ENCODE measurements at regions not wholly inside any gene's neighbourhood (a gene's known extent, or its start where the extent isn't known, plus 50 kb on each side); places are given as distances from the start of the nearest gene placed in this dataset.
"Not testable (repeated sequence)": the region's sequence is repeated elsewhere in the genome, so short reads cannot be mapped to it uniquely, and the experiment has no call there.

DNA sequence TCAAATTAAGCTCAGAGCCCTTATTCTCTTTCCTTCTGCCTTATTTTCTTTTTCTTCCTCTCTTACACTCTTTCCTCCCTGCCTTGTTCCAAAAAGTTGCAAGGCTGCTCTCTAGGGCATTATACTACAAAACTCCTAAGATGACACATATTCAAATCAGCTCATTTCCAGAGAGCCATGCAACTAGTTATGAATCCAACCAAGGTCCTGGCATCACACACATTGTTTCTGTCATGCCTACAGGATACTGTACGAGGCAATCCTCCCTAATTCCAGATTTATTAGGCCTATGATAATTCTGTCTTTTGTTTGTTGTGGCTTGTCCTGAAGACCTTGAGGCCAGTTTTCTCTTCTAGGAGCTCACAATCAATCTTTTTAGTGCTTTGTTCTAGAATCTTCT lies 87.0 kb upstream of the TBCA start:
- DNase-seq: no peak
- Histone ChIP-seq H3K4me3 (no peak overlapping the region), H3K27ac (no peak overlapping the region), H3K4me1 (no peaks in the 10 kb centered on the region), H3K27me3 (no peaks in the 10 kb centered on the region), H3K9me3 (no peaks in the 10 kb centered on the region), H3K36me3 (no peaks in the 10 kb centered on the region)
- 38 to 65% methylated on average over 1 of the region's 1 CpG for WGBS, 2 donors
- TF ChIP-seq EP300 (IDR thresholded peaks at IDR 0.05) (no peak), POLR2A (IDR thresholded peaks at IDR 0.05) (no peak), POLR2AphosphoS5 (IDR thresholded peaks at IDR 0.05) (no peak)
- TF ChIP-seq, protein P1, sequence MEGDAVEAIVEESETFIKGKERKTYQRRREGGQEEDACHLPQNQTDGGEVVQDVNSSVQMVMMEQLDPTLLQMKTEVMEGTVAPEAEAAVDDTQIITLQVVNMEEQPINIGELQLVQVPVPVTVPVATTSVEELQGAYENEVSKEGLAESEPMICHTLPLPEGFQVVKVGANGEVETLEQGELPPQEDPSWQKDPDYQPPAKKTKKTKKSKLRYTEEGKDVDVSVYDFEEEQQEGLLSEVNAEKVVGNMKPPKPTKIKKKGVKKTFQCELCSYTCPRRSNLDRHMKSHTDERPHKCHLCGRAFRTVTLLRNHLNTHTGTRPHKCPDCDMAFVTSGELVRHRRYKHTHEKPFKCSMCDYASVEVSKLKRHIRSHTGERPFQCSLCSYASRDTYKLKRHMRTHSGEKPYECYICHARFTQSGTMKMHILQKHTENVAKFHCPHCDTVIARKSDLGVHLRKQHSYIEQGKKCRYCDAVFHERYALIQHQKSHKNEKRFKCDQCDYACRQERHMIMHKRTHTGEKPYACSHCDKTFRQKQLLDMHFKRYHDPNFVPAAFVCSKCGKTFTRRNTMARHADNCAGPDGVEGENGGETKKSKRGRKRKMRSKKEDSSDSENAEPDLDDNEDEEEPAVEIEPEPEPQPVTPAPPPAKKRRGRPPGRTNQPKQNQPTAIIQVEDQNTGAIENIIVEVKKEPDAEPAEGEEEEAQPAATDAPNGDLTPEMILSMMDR (IDR thresholded peaks at IDR 0.05): no peak
- intact Hi-C loops (cut with DNase I): no loop called here

GRCh38 chr5:77861576-77861975 lies 85.4 kb upstream of the TBCA start:
- Histone ChIP-seq H3K4me3 (no peak overlapping the region), H3K36me3 (no peaks in the 10 kb centered on the region), H3K4me1 (no peaks in the 10 kb centered on the region), H3K9me3 (no peaks in the 10 kb centered on the region), H3K27me3 (no peaks in the 10 kb centered on the region), H3K27ac (no peak overlapping the region)
- TF ChIP-seq POLR2A (IDR thresholded peaks at IDR 0.05): no peak
- TF ChIP-seq, protein P1 (IDR thresholded peaks at IDR 0.05): no peak
- no peak for TF ChIP-seq EP300 (IDR thresholded peaks at IDR 0.05)
- no peak for TF ChIP-seq POLR2AphosphoS5 (IDR thresholded peaks at IDR 0.05)
- WGBS, 2 donors: 84 to 94% methylated on average over 1 of the region's 1 CpG
- DNase-seq: no peak
- intact Hi-C loops (cut with DNase I): no loop called here

GRCh38 chr5:77859306-77859705 lies 83.2 kb upstream of the TBCA start:
- WGBS, 2 donors: 83 to 94% methylated on average over 1 of the region's 1 CpG
- DNase-seq: no peak
- Histone ChIP-seq H3K36me3 (no peaks in the 10 kb centered on the region), H3K4me1 (no peaks in the 10 kb centered on the region), H3K27ac (no peak overlapping the region), H3K27me3 (no peaks in the 10 kb centered on the region), H3K4me3 (no peak overlapping the region), H3K9me3 (no peaks in the 10 kb centered on the region)
- TF ChIP-seq, protein P1 (IDR thresholded peaks at IDR 0.05): no peak
- TF ChIP-seq POLR2A (IDR thresholded peaks at IDR 0.05) (no peak), EP300 (IDR thresholded peaks at IDR 0.05) (no peak), POLR2AphosphoS5 (IDR thresholded peaks at IDR 0.05) (no peak)
- intact Hi-C loops (cut with DNase I): no loop called here

DNA sequence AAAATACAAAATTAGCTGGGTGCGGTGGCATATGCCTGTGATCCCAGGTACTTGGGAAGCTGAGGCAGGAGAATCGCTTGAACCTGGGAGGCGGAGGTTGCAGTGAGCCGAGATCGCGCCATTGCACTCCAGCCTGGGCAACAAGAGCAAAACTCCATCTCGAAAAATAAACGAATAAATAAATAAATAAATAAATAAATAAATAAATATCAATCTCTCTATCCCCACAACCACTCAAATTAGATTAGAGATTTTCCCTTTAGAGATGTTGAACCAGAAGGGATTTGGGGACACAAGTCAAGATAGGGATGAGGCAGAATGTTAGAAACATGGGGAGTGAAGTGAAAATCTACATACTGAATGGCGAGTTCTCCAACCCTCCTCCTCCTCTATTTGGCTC lies 82.5 kb upstream of the TBCA start:
- H3K4me3 ChIP-seq; H3K27me3 ChIP-seq; H3K4me1 ChIP-seq; H3K27ac ChIP-seq; H3K36me3 ChIP-seq; intact Hi-C loops (cut with DNase I); DNase-seq; H3K9me3 ChIP-seq: not testable (repeated sequence)
- WGBS, 2 donors: 95% methylated on average over 9 of the region's 9 CpGs

DNA sequence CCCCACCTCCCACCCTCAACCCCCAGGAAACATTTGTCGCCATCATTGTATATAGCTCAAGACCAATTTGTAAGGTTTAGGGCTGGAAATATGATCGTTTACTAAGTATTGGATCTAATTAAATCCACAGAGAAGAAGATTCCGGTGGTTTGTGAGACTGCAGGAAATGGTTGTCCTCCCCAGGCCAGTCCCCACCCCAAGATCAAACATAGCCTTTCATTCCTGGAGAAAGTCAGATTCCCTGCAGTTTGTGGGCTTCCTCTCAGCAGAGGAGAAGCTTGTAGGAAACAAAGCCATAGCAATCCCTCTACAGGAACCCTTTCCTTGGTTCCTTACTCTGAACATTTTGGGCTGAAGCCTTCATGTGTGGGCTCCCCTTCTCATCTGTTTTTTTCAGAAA lies 79.2 kb upstream of the TBCA start:
- Histone ChIP-seq H3K27ac (no peak overlapping the region), H3K9me3 (no peaks in the 10 kb centered on the region), H3K4me1 (peaks cover 0 to 14% (median 4%) of the 10 kb centered on the region in 4 donors), H3K27me3 (no peaks in the 10 kb centered on the region), H3K36me3 (no peaks in the 10 kb centered on the region), H3K4me3 (no peak overlapping the region)
- WGBS, 2 donors: 40 to 59% methylated on average over 3 of the region's 3 CpGs
- TF ChIP-seq POLR2AphosphoS5 (IDR thresholded peaks at IDR 0.05) (no peak), POLR2A (IDR thresholded peaks at IDR 0.05) (no peak), EP300 (IDR thresholded peaks at IDR 0.05) (no peak)
- TF ChIP-seq, protein P1 (IDR thresholded peaks at IDR 0.05): no peak
- DNase-seq: no peak
- intact Hi-C loops (cut with DNase I): no loop called here

All from sigmoid colon (tissue), 6 donors.